NOMO-1 treated with DMSO at 0.1 percent for 48 hours (cell line): ENCODE measurements at regions not wholly inside any gene's neighbourhood (a gene's known extent, or its start where the extent isn't known, plus 50 kb on each side); places are given as distances from the start of the nearest gene placed in this dataset.
A peak's percentile ranks its signal among the peaks of the same experiment; 100 is the strongest.
"Not testable (repeated sequence)": the region's sequence is repeated elsewhere in the genome, so short reads cannot be mapped to it uniquely, and the experiment has no call there.

Experiments used
- DNase-seq: peaks from one replicate; lab custom pipeline; 2025; ENCODE audit not compliant: unreplicated experiment; lab: John Stamatoyannopoulos, UW

- no peak for DNase-seq
Observed at GRCh38 chr18:46226461-46226860, 122.3 kb downstream of the HAUS1 start.

DNA sequence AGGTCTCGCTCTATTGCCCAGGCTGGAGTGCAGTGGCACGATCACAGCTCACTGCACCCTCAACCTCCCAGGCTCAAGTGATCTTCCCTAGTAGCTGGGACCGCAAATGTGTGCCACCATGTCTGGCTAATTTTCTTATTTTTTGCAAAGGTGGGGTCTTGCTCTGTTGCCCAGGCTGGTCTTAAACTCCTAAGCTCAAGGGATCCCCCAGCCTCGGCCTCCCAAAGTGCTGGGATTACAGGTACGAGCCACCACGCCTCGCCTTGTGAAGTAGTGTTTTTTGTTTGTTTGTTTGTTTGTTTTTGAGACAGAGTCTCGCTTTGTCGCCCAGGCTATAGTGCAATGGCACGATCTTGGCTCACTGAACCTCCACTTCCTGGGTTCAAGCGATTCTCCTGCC, 125.5 kb downstream of the HAUS1 start:
- not testable (repeated sequence) for DNase-seq

- DNase-seq, result no peak
Observed at GRCh38 chr18:46236156-46236555, 132.0 kb downstream of the HAUS1 start.

DNA sequence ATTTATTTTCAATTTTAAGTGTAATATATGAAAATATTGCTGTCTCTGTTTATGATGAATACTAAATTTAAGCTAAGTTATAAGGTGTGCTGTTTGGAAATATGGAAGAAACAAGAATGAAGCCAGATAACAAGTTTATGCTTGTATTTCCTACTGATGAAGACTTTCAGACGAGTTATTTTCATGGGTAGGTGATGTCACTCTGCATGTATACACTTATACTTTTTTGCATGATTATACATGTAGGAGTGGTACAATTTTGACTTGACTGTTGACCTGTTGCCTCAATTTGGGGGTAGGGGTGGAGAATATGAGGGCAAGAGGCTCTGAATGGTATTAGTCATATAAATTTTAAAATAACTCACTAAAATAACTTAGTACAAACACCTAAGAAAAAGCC, 133.7 kb downstream of the HAUS1 start:
- DNase-seq, result no peak

DNA sequence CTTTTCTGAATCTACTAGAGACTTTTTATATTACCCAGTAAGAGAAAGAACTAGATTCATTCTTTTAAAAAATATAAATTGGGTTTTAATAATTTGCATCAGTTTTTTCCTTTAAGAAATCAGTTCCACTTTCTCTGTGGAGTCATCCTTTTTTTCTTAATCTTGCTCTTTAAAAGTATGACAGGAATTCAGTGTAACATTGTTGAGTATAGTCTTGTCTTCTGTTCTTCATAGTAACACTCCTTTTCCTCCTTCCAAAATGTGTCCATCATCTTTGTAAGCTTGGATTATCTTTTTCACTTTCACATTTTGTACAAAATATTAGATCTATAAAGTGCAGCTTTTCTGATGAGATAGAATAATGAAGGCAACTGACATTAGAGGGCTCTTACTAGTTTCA, 135.4 kb downstream of the HAUS1 start:
- DNase-seq, result no peak

DNA sequence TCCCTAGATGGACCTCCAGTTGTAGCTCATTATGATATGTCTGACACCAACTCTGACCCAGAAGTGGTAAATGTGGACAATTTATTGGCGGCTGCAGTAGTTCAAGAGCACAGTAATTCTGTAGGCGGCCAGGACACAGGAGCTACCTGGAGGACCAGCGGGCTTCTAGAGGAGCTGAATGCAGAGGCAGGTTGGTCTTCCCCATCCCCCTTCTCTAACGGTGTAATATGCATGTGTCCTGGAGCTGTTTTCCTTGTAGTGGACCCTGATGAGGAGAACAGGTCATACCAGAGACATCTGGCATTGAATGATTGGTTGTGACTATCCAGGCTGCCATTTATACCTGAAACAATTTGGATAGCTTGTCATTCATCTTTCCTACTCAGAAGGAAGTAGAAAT, 135.8 kb downstream of the HAUS1 start:
- DNase-seq, result no peak

- DNase-seq, result not testable (repeated sequence)
Observed at GRCh38 chr18:46241393-46241792, 137.2 kb downstream of the HAUS1 start.

GRCh38 chr18:46242183-46242582, 138.0 kb downstream of the HAUS1 start:
- no peak for DNase-seq

DNA sequence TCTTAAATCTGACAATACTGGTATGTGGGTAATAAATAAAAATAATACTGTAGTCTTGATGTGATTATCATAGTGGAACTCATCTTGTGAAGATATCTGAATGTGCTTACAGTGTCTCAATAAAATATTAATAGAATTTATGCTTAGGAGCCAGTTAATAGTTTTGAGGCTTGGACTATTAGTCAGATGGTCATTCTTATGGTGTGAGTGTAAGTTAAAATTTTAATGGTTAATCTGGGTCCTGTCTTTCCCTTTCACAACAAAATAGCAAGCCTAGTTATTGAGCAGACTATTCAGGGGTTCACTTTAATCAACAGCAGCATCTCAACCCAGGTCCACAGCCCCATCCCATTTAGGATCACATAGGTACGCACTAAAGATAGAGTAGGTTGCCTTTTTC, 138.9 kb downstream of the HAUS1 start:
- DNase-seq, result no peak

GRCh38 chr18:46243673-46244072, 139.5 kb downstream of the HAUS1 start:
- DNase-seq, result no peak

DNA sequence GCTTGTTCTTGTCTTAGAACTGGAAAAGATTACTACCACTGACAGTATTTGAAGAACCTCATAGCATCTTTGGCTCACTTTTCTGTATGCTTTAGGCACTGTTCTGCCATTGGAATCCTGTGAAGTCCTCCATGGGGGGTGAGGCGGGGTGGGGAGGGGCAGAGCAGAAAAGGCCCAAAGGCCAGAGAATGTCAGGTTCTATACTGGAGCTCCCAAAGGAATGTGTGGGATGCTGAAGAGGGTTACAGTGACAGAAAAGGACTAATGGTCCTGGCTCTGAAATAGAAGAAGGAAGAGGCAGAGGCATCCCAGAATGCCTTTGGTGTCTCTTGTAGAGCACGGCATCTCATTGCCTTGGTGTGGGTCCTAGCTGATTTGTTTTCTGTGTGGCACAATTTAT, 141.9 kb downstream of the HAUS1 start:
- no peak for DNase-seq

DNA sequence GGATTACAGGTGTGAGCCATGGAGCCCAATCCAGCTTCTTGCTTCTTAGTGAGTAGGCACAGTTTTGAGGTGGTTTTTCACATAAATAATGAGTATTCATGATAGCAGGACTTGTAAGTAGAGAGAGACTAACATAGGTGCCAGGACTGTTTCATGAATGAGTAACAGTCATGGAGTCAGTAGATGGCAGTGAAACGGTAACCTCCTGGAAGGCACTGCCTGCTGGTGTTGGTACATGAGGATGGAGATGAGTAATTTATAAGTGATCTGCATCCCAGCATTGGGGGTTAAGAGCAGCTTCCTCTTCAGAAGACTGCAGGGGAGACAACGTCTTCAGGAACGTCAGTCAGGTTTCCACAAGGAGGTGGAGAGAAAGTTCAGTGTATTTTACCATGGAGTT, 143.8 kb downstream of the HAUS1 start:
- no peak for DNase-seq

DNA sequence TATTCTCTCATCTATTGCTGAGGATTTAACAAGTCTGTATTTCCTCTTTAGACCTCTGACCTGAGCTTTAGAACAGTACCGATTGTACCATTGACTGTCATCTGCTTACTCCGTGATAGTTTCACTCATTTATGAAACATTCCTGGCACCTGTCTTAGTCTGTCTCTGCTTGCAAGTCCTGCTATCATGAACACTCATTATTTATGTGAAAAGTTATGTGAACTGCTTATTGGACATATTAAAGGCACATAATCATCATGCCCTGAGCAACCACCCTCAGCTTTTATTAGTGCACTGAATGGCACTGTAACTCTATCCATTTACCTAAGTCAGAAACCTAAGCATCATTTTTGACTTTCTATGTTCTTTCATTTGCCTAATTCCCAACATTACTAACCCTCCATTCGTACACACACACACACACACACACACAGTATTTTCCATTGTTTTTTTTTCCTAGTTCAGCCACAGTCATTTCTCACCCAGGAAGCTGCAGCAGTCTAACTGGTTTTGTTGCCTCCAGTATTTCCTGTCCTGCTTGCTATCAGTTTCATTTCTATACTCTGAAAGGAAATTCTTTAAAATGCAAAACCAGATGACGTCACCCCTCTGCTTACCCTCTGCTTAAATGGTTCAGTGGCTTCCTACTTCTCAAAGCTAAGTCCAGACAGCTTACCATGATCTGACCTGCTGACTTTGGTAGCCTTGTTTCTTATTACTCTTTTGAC, 146.1 kb downstream of the HAUS1 start:
- peak; percentile 87 for DNase-seq

- DNase-seq, result peak; percentile 73
Observed at GRCh38 chr18:46250812-46251173, 146.6 kb downstream of the HAUS1 start.

DNA sequence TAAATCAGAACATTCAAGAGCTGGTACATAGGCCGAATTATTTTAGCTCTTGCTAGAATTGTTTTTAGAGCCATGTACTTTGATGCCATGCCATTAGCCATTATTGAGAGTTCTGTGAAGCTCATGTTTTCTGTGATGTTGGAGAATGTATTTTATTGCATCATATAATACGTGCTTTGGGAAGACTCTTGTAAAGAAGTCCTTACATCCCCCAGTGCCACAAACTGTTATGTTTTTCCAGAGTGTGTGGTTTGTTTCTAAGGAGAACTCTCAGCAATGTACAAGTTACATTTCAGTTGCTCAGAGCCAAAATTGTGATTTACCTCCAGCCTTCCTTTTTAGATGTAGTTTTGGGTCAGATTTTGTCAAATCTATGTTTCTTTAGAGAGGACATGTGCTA, 148.6 kb downstream of the HAUS1 start:
- no peak for DNase-seq

GRCh38 chr18:46253498-46253897, 149.3 kb downstream of the HAUS1 start:
- no peak for DNase-seq

DNA sequence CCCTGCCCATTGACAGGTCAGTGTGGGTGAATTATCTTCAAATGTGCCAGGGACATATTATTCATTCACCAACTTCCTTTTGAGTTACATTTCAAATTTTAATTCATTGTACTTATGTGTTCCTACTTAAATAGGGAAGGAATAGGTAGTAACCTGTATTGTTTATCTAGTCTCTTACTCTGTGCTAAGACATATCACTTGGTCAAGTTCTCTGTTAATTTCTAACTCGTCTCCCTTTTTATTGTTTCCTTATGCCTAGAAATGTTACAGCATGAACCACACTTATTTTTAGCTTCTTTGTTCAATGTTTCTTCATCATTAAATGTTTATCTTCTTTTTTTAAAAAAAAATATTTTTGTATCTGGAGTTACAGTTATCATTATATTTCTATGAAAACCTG, 151.9 kb downstream of the HAUS1 start:
- DNase-seq, result no peak

- no peak for DNase-seq
Observed at GRCh38 chr18:46257366-46257765, 153.2 kb downstream of the HAUS1 start.

DNA sequence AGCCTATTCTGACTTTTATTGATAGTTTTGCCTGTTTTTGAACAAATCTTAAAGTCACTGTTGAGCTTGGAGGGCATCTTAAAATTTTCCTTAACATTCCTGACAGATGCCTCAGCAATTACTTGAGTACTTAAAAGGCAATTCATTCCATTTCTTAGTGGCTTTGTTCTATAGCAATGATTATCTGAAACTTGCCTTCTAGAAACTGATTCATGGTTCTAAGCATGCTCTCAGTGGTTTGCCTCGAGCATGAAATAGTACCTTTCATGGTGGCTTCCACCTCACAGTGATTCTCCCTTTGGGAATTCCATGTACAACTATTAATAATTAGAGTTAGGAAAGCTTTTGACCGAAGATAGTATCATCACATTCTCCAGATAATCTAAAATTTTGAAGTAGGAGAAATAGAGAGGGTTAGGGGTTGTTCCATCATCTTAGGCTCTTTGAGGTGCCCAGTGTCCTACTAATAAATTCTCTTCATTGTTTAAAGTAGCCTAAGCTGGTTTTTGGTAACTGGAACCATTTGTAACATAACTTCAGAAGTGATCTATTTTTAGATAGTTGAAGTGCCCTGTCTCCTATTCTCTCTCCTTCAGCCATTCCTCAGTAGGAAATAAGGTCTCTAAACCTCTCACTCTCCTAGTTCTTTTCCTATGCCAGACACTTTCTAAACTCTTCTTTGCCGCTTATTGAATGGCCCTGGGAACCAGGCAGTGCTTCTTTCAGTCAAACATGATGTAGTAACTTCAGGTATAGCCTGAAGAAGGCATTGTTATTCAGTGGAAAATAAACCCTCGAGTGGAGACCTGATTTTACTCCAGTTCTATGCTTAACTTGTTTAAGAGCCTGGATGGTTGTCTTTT, 156.1 kb downstream of the HAUS1 start:
- DNase-seq, result no peak

DNA sequence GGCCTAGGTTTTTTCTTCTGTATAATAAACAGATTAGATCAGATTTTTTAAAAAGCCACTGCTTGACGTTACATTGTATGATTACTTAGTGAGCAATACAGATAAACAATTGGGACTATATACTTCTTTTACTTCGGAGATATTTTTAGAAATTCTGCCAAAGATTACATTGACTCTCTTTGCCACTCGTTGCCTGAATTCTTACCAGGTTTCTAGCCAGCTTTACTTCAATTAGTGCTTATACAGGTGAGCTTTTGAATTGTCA, 156.6 kb downstream of the HAUS1 start:
- no peak for DNase-seq

GRCh38 chr18:46261799-46262198, 157.6 kb downstream of the HAUS1 start:
- DNase-seq, result no peak

- DNase-seq, result no peak
Observed at GRCh38 chr18:46262856-46263255, 158.7 kb downstream of the HAUS1 start.

GRCh38 chr18:46264255-46264654, 160.1 kb downstream of the HAUS1 start:
- no peak for DNase-seq
